Activated naive CD8-positive, alpha-beta T cell treated with anti-CD3 and anti-CD28 coated beads, Interleukin-2, amount 50 U/mL, for 24 hours (primary cell): ENCODE measurements at regions not wholly inside any gene's neighbourhood (a gene's known extent, or its start where the extent isn't known, plus 50 kb on each side); places are given as distances from the start of the nearest gene placed in this dataset.
"Not testable (repeated sequence)": the region's sequence is repeated elsewhere in the genome, so short reads cannot be mapped to it uniquely, and the experiment has no call there.

Source experiments
- ATAC-seq: fragments of 150-1000 bp; cut with Tn5 transposase; one replicate; pipeline ENCODE4 v1.10.0; 2021
- DNase-seq: peaks from one replicate; pipeline ENCODE4 v3.0.0; 2021
- H3K27ac Mint-ChIP-seq: one replicate; pipeline ENCODE4 v1.8.0; 2021; ENCODE audit warnings: mild to moderate bottlenecking, mixed read lengths
- H3K27me3 Mint-ChIP-seq: one replicate; pipeline ENCODE4 v1.8.0; 2021; ENCODE audit warnings: mixed read lengths
- H3K36me3 Mint-ChIP-seq: one replicate; pipeline ENCODE4 v1.8.0; 2021; ENCODE audit warnings: low read depth, mixed read lengths
- H3K4me1 Mint-ChIP-seq: one replicate; pipeline ENCODE4 v1.8.0; 2021; ENCODE audit warnings: mixed read lengths
- H3K4me3 Mint-ChIP-seq: one replicate; pipeline ENCODE4 v1.8.0; 2021; ENCODE audit warnings: mild to moderate bottlenecking, moderate library complexity, mixed read lengths
- H3K9me3 Mint-ChIP-seq: one replicate; pipeline ENCODE4 v1.8.0; 2021; ENCODE audit warnings: mixed read lengths

DNA sequence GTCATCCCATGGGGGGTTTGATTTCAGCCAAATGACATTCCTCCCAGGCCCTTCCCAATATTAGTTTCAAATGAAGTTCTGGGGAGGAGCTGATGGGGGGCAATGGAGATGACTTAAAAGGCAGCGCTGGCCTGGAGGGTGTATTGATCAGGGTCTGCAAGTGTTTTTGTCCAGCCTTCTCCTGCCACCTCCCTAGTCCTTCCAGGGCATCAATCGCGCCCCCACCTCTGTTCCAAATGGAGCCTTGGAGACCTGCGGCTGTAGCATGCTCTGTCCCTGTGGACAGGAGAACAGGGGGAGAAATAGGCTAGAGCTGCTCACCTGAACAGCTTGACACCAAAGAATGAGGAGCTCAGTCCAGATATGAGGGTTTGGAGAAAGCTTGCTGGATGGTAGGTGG lies 386.8 kb upstream of the PODXL start:
- Mint-ChIP-seq H3K36me3 (no peaks in the 10 kb centered on the region), H3K27ac (no peak overlapping the region), H3K9me3 (no peaks in the 10 kb centered on the region), H3K4me3 (no peak overlapping the region), H3K27me3 (peaks cover 21% of the 10 kb centered on the region), H3K4me1 (no peaks in the 10 kb centered on the region)
- DNase-seq, result no peak
- ATAC-seq, result no peak

DNA sequence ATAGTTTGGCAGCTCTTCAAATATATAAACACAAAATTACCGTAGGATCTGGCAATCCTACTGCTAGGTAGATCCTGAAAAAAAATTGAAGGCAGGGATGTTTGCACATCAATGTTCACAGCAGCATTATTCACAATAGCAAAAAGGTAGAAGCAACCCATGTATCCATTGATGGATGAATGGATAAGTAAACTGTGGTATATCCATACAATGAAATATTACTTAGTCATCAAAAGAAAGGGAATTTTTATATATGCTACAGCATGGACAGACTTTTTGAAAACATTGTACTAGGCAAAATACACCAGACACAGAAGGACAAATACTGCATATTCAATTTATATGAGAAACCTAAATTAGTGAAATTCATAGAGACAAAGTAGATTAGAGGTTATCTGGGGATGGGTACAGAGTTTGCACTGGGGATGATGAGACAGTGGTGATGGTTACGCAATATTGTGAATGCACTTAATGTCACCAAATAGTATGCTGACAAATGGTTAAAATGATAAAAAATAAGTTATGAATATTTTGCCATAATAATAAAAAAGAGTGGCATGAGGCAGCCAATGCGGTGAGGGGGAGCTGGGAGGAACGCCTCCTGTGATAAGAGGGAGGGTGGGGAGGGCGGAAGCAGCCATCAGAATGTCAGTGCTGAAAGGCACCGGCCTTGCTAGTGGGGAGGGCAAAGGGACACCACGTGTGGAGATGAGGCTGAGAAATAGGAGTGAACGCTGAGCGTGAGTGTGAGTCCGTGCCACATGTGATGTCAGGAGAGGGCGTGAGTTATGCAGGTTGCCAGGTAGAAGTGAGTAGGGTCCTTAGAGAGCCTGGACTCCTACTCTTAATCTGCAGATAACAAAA lies 386.1 kb upstream of the PODXL start:
- no peaks in the 10 kb centered on the region for H3K36me3 Mint-ChIP-seq

DNA sequence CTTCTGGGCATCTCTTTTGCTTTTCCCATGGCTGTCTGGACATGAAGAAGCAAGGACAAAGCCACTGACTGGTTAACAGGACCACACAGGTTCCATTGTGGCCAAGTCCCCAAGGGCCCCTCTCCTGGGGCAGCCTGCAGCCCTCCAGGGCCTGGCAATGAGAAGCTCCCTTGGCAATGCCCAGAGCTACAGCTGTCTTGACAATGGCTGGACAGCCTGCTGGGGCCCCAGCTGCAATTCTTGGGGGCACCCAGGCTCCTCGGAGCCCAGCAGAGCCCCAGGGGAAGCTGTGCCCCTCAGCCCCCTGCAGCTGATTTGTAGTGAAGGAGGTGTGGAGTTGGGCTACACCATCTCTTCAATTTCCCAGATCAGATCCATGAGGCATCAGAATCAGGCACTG lies 384.9 kb upstream of the PODXL start:
- DNase-seq (no peak), ATAC-seq (no peak)
- Mint-ChIP-seq H3K4me3 (no peak overlapping the region), H3K27me3 (peaks cover 14% of the 10 kb centered on the region), H3K9me3 (no peaks in the 10 kb centered on the region), H3K36me3 (no peaks in the 10 kb centered on the region), H3K4me1 (no peaks in the 10 kb centered on the region), H3K27ac (no peak overlapping the region)

More for the DNA sequence above, 386.1 kb upstream of the PODXL start:
- Mint-ChIP-seq H3K9me3 (no peaks in the 10 kb centered on the region), H3K27me3 (peaks cover 21% of the 10 kb centered on the region), H3K4me1 (no peaks in the 10 kb centered on the region), H3K4me3 (no peak overlapping the region), H3K27ac (no peak overlapping the region)
- DNase-seq (no peak), ATAC-seq (no peak)

DNA sequence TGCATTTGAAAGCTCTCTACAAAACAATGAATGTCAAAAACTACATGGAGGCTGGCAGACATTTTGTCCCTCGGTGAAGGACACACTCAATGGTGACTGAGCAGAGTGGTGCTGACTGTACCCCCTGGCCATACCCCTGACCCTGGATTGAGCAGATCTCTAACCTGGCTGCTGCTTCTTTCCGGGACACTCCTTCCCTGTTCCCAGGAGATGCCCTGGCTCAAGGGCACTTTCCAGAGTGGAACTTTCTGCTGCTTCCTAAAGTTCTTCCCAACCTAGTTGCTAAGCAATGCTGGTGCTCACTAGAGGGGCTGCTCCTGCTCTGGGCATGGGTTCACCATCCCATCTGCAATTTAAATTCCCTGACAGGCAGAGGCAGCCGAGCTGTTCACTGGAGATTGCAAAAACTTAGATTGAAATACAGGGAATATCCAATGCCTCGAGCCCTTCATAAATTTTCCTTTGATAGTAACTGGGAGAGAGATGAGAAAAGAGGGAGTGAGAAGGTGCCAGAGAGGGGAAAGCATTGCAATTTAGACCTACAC lies 384.3 kb upstream of the PODXL start:
- H3K4me3 Mint-ChIP-seq, result no peak overlapping the region
- ATAC-seq, result no peak
- H3K36me3 Mint-ChIP-seq, result no peaks in the 10 kb centered on the region
- DNase-seq, result no peak
- H3K9me3 Mint-ChIP-seq, result no peaks in the 10 kb centered on the region
- H3K27ac Mint-ChIP-seq, result no peak overlapping the region
- H3K4me1 Mint-ChIP-seq, result no peaks in the 10 kb centered on the region
- peaks cover 12% of the 10 kb centered on the region for H3K27me3 Mint-ChIP-seq

DNA sequence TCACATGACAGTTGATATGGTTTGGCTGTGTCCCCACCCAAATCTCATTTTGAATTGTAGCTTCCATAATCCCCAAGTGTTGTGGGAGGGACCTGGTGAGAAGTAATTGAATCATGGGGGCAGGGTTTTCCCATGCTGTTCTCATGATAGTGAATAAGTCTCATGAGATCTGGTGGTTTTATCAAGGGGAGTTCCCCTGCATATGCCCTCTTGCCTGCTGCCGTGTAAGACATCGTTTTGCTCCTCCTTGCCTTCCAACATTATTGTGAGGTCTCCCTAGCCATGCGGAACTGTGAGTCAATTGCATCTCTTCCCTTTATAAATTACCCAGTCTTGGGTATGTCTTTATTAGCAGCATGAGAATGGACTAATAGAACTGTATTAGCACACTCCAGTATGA lies 382.4 kb upstream of the PODXL start:
- H3K4me3 Mint-ChIP-seq, H3K9me3 Mint-ChIP-seq, H3K27ac Mint-ChIP-seq, ATAC-seq, DNase-seq, H3K4me1 Mint-ChIP-seq, H3K36me3 Mint-ChIP-seq: not testable (repeated sequence)
- peaks cover 12% of the 10 kb centered on the region for H3K27me3 Mint-ChIP-seq

DNA sequence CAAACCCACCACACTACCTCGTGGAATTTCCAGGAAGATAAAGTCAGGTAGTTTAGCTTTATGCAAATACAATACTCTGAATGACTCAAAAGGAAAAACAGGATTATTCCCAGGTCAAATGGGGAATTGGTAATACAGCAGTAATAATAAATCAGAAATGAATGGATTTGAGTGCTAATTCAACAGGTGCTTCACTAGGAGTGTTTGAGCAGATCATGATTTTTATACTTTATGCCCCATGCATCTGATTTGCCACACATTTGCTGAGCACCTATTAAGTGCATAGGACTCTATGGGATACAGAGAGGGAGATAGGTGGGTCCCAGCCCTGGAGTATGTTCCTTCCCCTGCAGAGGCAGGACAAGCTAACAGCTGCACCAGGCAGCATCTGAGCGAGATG lies 381.4 kb upstream of the PODXL start:
- ATAC-seq, result no peak
- Mint-ChIP-seq H3K36me3 (no peaks in the 10 kb centered on the region), H3K4me3 (no peak overlapping the region), H3K9me3 (no peaks in the 10 kb centered on the region), H3K4me1 (no peaks in the 10 kb centered on the region), H3K27me3 (peaks cover 11% of the 10 kb centered on the region), H3K27ac (no peak overlapping the region)
- DNase-seq, result no peak

DNA sequence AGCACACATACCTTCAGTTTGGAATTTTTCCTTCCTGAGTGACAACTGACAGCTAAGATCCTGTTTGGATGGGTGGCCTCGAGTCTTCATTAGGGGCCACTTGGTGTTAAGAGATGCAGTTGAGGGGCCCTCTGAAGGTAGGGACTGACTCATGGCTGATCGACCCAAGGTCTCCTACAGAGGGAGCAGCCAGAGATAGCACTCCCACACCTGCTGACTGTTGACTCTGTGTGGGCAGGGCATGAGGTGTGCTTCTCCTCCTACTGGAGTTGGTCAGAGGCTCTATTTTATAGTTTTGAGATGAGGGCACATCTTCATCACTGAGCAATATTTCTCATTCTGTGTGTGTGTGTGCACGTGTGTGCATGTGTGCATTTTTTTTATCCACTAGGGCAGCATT lies 378.8 kb upstream of the PODXL start:
- no peaks in the 10 kb centered on the region for H3K4me1 Mint-ChIP-seq
- no peak overlapping the region for H3K27ac Mint-ChIP-seq
- ATAC-seq, result peak; percentile 28
- H3K36me3 Mint-ChIP-seq, result no peaks in the 10 kb centered on the region
- H3K27me3 Mint-ChIP-seq, result peaks cover 8% of the 10 kb centered on the region
- no peak overlapping the region for H3K4me3 Mint-ChIP-seq
- DNase-seq, result no peak
- H3K9me3 Mint-ChIP-seq, result no peaks in the 10 kb centered on the region

DNA sequence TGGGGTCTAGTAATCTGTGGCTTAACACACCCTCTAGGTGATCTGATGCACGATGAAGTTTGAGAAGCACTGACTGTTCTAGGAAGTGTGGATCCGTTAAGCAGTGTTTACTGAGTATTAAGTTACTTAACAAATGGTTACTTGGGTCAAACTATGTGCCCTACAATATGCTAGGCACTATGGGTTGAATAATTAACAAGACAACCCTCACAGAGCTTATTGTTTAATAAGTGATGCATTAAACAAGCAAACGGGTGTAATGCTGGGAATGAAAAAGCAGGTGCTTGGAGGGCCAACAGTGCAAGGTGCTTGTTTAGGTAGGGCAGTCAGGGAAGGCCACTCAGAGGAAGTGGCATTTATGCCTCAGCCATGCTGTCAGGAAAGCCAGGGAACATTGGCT lies 378.0 kb upstream of the PODXL start:
- no peaks in the 10 kb centered on the region for H3K4me1 Mint-ChIP-seq
- DNase-seq (no peak), ATAC-seq (no peak)
- no peaks in the 10 kb centered on the region for H3K9me3 Mint-ChIP-seq
- no peak overlapping the region for H3K27ac Mint-ChIP-seq
- no peak overlapping the region for H3K4me3 Mint-ChIP-seq
- H3K36me3 Mint-ChIP-seq, result no peaks in the 10 kb centered on the region
- peaks cover 6% of the 10 kb centered on the region for H3K27me3 Mint-ChIP-seq

DNA sequence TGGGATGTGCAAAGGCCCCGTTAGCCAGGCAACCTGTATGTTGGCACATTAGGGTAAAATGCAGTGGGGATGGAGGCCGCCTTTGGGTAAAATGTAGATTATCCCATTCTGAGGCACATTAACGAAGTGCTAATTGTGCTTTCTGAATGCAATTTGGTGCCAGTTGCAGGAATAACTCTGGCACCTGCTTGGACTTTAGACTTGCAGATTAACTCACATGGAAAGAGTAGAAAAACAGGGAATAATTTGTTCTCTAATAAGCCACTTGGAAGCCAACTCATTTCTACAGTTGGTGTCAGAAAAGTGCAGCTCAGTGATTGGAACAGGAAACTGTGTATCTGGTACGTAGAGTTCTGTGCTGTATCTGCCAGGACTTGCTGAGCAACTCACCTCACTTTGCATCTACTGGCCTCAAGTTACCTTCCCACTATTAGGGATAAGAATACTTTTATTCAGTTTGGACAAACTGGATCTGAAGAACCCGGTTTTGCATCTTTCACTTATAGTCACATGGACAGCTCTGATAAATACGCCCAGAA lies 377.4 kb upstream of the PODXL start:
- peaks cover 6% of the 10 kb centered on the region for H3K27me3 Mint-ChIP-seq
- H3K9me3 Mint-ChIP-seq, result no peaks in the 10 kb centered on the region
- H3K4me3 Mint-ChIP-seq, result no peak overlapping the region
- no peaks in the 10 kb centered on the region for H3K36me3 Mint-ChIP-seq
- ATAC-seq (no peak), DNase-seq (no peak)
- H3K4me1 Mint-ChIP-seq, result no peaks in the 10 kb centered on the region
- no peak overlapping the region for H3K27ac Mint-ChIP-seq

DNA sequence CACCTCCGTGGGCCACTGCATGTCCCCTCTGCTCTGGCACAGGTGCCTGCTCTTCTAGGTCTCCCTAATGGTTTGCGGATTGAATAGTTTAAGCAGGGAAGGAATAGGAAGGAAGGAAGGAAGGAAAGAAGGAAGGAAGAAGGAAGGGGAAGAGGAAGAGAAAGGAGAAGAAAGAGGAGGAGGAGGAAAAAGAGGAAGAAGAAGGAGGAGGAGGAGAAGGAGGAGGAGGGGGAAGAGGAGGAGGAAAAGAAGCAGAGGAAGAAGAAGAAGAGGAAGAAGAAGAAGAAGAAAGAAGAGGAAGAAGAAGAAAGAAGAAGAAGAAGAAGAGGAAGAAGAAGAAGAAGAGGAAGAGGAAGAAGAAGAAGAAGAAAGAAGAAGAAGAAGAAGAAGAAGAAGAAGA lies 376.8 kb upstream of the PODXL start:
- not testable (repeated sequence) for H3K27ac Mint-ChIP-seq, DNase-seq, ATAC-seq, H3K4me1 Mint-ChIP-seq, H3K27me3 Mint-ChIP-seq, H3K9me3 Mint-ChIP-seq, H3K36me3 Mint-ChIP-seq, H3K4me3 Mint-ChIP-seq

DNA sequence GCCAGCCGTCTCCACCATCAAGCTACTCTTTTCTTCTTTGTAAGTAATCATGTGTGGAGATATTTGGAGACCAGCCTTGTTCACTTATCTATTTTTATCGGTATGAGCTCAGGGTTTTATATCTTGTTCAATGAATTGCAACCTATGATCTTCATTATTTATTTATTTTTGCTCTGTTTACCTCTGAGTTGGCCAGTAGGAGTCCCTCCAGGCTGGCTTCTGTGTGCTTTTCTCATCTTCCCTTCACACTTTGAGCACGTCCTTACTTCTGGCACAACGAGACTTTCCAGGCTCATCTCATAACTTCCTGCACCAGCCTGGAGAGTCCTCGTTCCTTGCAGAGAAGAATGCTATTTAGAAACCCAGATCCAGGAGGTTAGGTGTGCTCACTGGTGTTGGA lies 375.8 kb upstream of the PODXL start:
- no peaks in the 10 kb centered on the region for H3K9me3 Mint-ChIP-seq
- H3K4me3 Mint-ChIP-seq, result no peak overlapping the region
- H3K4me1 Mint-ChIP-seq, result no peaks in the 10 kb centered on the region
- H3K36me3 Mint-ChIP-seq, result no peaks in the 10 kb centered on the region
- H3K27me3 Mint-ChIP-seq, result peaks cover 6% of the 10 kb centered on the region
- H3K27ac Mint-ChIP-seq, result no peak overlapping the region
- ATAC-seq, result no peak
- DNase-seq, result no peak

DNA sequence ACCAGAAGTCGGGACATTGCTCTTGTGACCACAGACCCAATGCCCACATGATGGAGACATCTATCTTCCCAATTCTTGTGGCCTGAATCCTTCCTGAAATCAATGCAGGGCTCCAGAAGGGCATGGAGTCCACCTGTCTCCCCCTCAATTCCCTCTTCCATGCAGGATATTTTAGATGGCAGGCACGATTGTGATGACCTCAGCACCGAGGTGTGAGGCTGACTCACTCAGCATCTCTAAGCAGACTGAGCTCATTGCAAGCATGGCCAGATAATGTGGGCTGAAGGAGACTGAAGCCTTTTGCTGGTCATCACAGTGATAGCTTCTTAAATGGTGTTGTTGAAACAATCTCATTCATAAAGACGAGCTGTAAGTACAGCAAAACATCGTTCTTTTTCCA lies 374.9 kb upstream of the PODXL start:
- Mint-ChIP-seq H3K27me3 (peaks cover 6% of the 10 kb centered on the region), H3K27ac (no peak overlapping the region), H3K4me3 (no peak overlapping the region), H3K9me3 (no peaks in the 10 kb centered on the region), H3K4me1 (no peaks in the 10 kb centered on the region), H3K36me3 (no peaks in the 10 kb centered on the region)
- ATAC-seq (no peak), DNase-seq (no peak)

DNA sequence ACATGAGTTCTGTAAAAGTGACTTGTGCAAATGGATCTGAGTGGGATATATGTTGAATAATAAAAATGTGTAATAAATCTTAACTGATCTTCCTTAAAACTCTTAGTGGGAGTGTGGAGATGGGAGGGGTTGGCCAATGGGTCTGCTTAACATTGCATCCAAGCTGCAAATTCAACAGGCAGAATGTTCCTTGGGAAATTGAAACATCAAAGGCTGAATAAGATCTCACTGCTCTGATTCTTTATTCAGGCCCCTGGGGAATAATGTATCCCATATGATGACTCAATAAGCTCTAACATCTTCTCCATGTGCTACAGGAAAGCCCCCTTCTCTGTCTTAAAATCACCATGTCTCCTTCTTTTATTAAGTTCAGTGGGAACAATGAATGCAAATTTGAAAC lies 373.2 kb upstream of the PODXL start:
- DNase-seq, result no peak
- ATAC-seq, result no peak
- peaks cover 4% of the 10 kb centered on the region for H3K27me3 Mint-ChIP-seq
- no peak overlapping the region for H3K27ac Mint-ChIP-seq
- H3K4me3 Mint-ChIP-seq, result no peak overlapping the region
- no peaks in the 10 kb centered on the region for H3K36me3 Mint-ChIP-seq
- no peaks in the 10 kb centered on the region for H3K9me3 Mint-ChIP-seq
- no peaks in the 10 kb centered on the region for H3K4me1 Mint-ChIP-seq

DNA sequence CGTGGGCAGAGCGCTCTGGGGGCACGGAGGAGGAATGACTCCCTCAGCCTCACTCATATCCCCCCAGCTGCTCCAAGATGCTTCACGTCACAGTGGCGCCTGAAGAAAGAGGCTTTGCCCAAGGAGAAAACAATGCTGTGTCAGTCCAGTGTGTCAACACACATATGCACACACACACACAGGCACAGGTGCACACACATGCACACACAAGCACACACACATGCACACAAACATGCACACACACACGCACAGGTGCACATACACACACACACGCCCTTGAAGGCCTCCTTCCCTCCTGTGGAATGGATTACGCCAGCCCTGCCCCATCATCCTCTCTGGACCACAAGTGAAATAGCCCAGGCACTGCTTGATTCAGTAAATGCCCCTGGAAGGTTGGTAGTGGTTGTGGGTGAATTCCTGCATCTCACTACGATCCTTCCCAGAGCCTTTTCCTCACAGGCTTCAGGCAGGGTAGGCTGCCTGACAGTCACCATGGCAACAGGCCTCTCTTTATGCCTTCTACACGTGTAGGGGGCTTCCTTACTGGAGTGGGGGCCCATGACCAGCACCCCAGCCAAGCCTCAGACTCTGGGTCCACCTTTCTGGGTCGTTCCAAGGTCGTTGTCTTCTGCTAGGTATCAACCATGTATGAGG lies 371.5 kb upstream of the PODXL start:
- DNase-seq (no peak), ATAC-seq (no peak)
- H3K4me1 Mint-ChIP-seq, result no peaks in the 10 kb centered on the region
- H3K4me3 Mint-ChIP-seq, result no peak overlapping the region
- H3K27me3 Mint-ChIP-seq, result peaks cover 2% of the 10 kb centered on the region
- no peak overlapping the region for H3K27ac Mint-ChIP-seq
- no peaks in the 10 kb centered on the region for H3K36me3 Mint-ChIP-seq
- no peaks in the 10 kb centered on the region for H3K9me3 Mint-ChIP-seq

DNA sequence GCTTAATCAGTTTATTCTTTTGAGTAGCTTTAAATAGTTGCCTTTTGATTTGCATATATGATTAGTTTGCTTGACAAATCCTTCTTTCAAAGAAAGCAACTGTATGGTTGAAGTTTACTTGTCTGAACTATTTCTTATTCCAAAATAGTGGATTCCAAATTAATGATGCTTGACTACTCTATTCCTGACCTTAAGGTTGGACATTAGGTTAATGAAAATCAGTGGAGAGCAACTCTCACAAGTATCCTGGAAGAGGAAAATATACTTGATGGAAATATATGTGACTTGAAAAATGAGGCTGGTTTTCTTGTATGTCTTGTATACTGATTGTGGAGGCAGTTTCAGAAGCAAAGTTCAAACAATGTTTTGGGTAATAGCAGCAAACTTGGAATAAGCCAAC lies 369.2 kb upstream of the PODXL start:
- ATAC-seq (no peak), DNase-seq (no peak)
- Mint-ChIP-seq H3K9me3 (no peaks in the 10 kb centered on the region), H3K27me3 (no peaks in the 10 kb centered on the region), H3K27ac (no peak overlapping the region), H3K4me1 (no peaks in the 10 kb centered on the region), H3K36me3 (no peaks in the 10 kb centered on the region), H3K4me3 (no peak overlapping the region)
